D721Med (cell line): ENCODE measurements at regions not wholly inside any gene's neighbourhood (a gene's known extent, or its start where the extent isn't known, plus 50 kb on each side); places are given as distances from the start of the nearest gene placed in this dataset.
"Not testable (repeated sequence)": the region's sequence is repeated elsewhere in the genome, so short reads cannot be mapped to it uniquely, and the experiment has no call there.

Experiments
- DNase-seq: peaks from one replicate; pipeline ENCODE4 v3.0.0; 2011; ENCODE audit warnings: low spot score; ENCODE audit not compliant: insufficient read length
- FAIRE-seq: peaks from 2 replicates; lab custom pipeline; 2011; peaks lifted over from hg19 to GRCh38; lab: Jason Lieb, UNC
- CTCF ChIP-seq: IDR thresholded peaks from 2 replicates; pipeline ENCODE4 v1.5.1; 2012; ENCODE audit warnings: mild to moderate bottlenecking, control low read depth; ENCODE audit not compliant: insufficient read depth; ENCODE audit errors: missing control alignments

GRCh38 chr12:131641315-131641714 lies 69.6 kb upstream of the SFSWAP start:
- no peak for FAIRE-seq
- DNase-seq = no peak
- no peak for TF ChIP-seq CTCF

GRCh38 chr12:131642101-131642540 lies 68.8 kb upstream of the SFSWAP start:
- no peak for TF ChIP-seq CTCF
- no peak for FAIRE-seq
- DNase-seq = no peak

GRCh38 chr12:131642771-131643170 lies 68.1 kb upstream of the SFSWAP start:
- FAIRE-seq (no peak), DNase-seq (no peak)
- TF ChIP-seq CTCF = no peak

- no peak for DNase-seq
- TF ChIP-seq CTCF = no peak
- FAIRE-seq = no peak
Observed at GRCh38 chr12:131643631-131644452, 67.0 kb upstream of the SFSWAP start.

- TF ChIP-seq CTCF = no peak
- no peak for FAIRE-seq
- DNase-seq = no peak
Observed at GRCh38 chr12:131644481-131644880, 66.4 kb upstream of the SFSWAP start.

GRCh38 chr12:131644917-131645316 lies 66.0 kb upstream of the SFSWAP start:
- DNase-seq, FAIRE-seq: not testable (repeated sequence)

- FAIRE-seq, DNase-seq: not testable (repeated sequence)
Observed at GRCh38 chr12:131645557-131645956, 65.3 kb upstream of the SFSWAP start.

GRCh38 chr12:131646444-131646843 lies 64.4 kb upstream of the SFSWAP start:
- DNase-seq, FAIRE-seq: not testable (repeated sequence)

- DNase-seq (no peak), FAIRE-seq (no peak)
Observed at GRCh38 chr12:131647667-131648066, 63.2 kb upstream of the SFSWAP start.

GRCh38 chr12:131655469-131656174 lies 55.3 kb upstream of the SFSWAP start:
- not testable (repeated sequence) for FAIRE-seq, DNase-seq

More at GRCh38 chr12:131647667-131648066, 63.2 kb upstream of the SFSWAP start:
- TF ChIP-seq CTCF = no peak

GRCh38 chr12:131656796-131657195 lies 54.1 kb upstream of the SFSWAP start:
- not testable (repeated sequence) for FAIRE-seq, DNase-seq
